ENCODE measurements at regions not wholly inside any gene's neighbourhood (a gene's known extent, or its start where the extent isn't known, plus 50 kb on each side); places are given as distances from the start of the nearest gene placed in this dataset.
"Not testable (repeated sequence)": the region's sequence is repeated elsewhere in the genome, so short reads cannot be mapped to it uniquely, and the experiment has no call there.

DNA sequence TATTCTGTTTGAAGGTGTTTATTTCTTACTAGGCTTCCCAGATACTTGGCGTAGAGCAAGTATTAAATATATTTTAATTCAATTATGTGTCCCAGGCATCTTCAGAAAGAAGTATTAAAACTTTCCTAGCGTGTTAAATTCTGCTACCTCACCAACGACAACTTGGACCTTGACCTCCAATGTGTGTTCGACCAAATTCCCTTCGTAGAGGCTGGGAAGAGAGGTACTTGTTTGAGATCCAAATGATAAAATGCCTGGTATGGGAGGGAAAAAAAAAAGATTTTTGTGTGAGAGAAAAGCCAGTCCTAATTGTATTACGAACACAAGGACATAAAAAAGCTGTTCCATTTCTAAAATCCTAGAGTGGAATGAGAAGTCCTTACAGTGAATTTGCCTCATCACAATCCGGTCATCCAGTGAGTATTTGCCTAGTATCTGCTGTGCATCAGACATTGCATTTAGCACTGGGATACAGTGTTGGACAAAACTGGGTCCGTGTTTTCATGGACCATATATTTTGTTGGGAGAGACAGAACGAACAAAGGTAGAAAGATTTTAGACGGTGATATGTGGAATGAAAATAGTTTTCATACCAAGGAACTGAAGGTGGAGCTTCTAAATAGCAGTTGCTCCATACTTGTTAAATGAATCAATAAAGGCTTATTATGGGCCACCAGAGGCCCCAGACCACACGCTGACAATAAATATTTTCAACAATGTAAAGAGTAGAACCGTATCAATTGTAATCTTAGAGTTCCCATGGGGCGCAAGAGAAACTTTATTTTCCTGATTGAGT, 103.1 kb downstream of the KIF4B start:
- DNase-seq (ENCODE audit: low spot score): peak; percentile 51

DNA sequence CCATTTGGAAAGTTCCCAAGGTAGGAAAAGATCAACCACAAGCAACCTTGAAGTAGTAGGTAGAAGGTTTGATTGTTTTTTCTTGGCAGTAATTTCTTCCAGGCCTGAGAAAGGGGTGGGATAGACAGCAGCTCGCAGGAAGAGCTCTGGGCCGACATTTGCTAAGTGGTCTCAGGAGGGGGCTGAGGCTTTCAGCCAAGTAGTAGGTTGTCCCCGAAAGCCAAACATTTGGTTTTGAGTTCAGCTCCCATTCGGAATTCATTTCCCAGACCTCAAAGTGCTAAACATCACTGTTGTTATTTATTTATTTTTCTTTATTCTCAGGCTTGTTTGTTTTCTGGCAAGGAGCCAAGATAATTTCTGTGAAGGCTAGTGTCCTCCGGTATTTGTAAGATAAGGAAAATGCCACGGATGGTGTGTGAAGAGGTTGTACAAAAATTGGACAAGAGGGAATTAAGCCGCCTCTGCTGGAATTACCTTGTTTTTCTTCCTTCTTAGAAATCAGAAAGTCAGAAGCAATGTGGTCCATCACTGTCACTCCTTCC, 112.1 kb downstream of the KIF4B start:
- DNase-seq (ENCODE audit: low spot score): no peak

DNA sequence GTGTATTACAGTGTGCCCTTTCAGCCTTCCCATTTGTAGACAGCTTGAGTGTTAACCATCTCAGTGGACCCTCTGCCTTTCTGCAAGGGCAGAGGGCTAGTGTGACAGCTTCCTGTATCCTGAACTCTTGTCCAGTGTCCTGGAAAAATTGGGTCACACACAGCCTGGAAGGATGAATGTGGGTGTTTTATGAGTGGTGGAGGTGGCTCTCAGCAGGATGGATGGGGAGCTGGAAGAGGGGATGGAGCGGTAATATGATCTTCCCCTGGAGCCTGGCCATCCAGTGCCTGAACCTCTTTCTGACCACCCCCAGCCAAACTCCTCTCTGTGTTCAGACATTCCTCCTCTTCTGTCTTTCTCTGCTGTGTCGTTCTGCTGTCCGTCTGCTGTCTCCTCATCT, 113.0 kb downstream of the KIF4B start:
- DNase-seq (ENCODE audit: low spot score): no peak

DNA sequence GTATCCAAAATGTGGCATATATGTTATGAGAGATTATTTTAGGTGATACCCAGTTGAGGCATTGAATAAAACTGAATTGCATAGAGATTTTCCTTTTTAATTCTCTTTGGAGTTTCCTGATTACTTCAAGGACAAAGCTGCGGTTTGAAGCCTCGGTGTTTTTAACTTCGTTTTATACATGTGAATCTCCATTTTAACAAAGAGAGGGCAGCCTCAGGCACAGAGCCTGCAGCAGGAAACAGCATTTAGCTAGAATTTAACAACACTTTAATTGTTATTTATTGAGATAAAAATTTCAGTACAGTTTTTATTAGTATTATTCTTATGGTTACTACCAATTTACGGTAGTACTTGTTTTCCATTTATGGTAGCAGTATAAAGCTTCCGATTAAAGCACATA, 114.0 kb downstream of the KIF4B start:
- no peak for DNase-seq (ENCODE audit: low spot score)

DNA sequence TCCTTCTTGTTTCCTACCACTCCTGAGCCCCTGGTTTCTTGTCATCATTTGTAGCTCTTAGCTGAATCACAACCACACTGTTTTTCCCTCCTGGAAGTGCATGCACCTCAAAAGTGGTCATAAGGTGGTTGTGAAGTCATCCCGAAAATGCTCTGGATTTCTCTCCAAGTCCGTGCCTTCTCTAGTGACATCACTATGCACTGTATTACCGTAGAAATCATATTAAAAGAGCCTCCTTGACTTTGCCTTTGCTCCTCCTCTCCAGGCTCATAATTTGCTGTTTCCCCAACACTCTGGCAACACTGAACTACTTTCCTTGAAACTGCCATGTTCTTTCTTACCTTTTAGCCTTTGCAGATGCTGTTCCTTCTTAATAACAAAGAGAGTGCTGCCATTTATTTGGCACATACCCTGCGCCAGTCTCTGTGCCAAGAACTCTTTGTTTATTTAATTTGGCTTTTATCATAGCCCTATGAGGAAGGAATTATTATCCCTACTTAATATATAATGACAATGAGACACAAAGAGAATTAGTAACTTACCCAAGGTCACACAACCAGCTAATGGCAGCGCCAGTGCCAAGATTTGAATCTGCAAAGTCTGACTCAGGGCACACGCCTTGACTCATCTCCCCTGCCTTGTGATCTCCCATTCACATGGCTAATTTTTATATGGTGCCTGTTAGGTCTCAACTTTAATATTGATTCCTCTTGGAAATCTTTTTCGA, 115.4 kb downstream of the KIF4B start:
- no peak for DNase-seq (ENCODE audit: low spot score)

DNA sequence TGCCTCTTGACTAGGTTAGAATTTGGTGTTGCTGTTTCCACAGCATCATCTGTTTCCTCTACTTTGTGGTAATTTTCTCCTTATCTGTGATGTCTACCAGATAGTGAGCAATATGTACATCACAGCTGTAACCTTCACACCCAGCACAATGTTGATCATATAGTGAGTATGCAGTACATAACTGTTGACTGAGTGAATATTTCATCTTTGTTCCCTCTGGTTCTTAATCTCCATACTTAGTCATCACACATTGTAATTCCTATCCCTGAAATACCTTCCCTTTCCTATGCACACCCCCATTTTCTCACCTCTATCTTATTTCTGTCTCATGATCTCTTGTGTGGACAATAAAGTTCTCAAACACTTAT, 115.9 kb downstream of the KIF4B start:
- DNase-seq (ENCODE audit: low spot score): no peak

DNA sequence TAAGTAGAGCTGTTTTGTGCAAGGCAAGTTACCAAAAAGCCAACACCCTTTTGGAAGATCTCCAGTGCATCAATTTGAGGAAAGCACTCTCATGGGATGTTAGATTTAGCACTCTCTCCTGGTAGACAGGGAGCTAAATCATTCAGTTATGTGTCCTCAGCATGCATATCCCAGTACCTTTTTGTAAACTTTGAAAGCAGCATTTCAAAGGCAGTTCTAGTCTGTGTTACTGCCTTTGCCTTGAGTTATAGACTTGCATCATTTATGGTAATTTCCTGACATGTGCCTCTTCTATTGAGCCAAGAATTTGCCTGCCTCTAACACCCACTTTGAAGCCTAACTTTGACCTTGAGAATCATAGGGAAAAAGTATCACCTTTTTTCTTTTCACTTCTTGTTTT, 120.6 kb downstream of the KIF4B start:
- no peak for DNase-seq (ENCODE audit: low spot score)

DNA sequence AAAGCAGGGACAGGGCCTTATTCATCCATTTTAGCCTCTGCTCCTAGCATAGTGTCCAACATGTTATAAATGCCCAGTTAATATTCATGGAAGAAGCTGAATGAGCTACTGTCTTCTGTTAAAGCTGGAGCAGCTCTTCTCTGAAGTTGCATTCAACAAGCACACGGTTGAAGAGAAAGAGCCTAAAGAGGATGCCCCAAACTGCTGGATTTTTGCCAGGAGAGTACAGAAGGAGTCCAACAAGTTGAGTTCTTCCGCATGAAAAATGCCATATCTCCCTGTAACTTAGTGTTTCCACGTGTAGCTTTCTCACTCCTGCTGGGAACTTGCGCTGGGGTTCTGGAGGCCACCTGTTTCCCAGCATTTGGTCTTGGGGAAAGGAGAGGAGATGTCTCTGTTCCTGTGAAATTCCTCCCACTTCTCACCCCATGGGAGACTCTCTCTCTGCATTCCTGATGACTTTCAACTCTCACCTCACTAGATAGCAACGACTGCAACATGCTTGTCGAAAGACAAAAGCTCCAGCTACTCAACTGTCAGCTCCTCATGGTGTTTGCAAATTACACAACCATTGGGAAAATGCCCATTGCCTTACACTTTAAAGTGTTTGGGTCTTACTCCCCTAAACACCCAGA, 122.8 kb downstream of the KIF4B start:
- DNase-seq (ENCODE audit: low spot score): no peak

DNA sequence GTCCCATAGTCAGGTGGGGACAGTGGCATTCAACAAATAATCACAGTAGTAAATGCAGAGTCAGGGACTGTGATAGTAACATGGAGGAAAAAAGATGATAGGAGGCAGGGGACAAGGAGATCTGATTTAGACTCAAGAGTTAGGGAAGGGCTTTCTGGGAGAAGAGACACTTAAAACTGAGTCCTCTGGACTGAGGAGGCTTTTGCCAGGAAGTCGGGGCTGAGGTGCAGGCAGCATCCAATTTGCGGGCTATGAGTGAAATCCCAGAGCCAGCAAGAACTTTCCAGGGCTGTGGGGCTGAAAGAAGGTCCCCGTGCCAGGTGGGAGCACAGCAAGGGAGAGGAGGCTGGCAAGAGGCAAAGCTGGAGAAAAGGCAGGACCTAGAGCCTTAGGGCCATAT, 124.1 kb downstream of the KIF4B start:
- DNase-seq (ENCODE audit: low spot score): no peak

DNA sequence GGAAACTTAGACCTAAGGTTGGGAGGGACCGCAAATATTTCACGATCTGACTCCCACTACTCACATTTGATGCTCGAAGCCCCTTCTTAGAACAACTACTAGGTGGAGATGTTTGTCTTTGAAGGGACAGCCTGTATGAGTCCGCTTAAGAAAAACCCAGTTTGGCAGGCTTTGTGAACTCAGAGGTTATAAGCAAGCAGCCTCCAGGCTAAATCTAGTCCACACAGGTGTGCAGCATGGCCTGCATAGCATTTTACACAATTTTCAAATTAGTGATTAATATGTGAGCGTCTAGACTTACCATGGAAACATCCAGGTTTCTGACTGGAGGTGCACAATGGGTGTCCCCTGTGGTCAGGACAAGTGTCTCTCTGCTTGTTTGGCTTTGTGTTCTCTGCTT, 127.1 kb downstream of the KIF4B start:
- no peak for DNase-seq (ENCODE audit: low spot score)

DNA sequence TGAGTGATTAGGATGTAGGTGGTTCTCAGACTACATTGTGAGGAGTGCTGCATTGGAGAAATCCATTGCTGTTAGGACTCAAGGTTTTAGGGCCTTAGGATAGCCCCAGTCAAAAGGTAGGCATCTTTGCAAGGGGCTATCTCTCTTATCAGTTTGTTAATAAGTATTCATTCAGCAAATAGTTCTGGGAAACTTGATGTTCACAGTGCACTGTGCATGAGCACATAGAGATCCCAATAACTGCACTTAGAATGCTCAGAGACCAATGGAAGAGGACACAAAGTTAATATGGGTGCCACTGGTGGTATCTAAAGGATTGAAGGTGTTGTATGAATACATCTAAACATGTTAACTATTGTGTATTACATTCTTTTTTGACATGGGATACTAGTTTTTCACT, 131.4 kb downstream of the KIF4B start:
- DNase-seq (ENCODE audit: low spot score): no peak

DNA sequence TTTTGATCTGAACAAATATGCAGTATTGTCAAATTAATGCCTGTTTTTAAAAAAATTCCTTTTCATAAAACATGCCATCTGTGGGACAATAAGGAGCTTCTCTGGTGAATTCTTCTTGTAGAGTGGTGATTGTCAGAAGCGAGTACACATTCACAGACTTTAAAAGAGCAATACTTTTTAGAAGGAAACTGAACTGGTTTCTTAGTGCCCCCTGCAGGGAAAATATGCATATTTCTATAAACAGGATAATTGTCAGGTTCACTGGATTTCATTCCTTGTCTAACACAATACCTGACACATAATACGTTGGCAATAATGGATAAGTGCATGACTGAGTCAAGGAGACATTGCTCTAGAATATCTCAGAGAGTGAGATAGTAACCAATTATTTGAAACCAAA, 133.7 kb downstream of the KIF4B start:
- no peak for DNase-seq (ENCODE audit: low spot score)

DNA sequence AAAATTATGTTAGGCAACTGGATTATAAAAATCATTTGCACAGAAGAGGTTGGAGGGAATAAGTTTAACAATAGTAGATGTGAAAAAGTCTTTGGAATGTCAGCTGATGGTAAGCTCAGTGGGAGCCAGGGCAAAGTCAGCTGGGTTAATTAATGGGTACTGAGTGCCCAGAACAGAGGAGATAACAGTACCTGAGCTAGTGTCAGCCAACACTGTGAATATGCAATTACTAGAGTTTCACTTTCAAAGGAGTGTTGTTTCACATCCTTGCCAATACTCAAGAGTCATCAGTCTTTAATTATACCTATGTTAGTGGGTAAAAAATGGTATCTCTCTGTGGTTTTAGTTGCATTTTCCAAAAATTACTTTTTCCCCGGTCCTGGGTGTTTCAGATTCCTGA, 135.1 kb downstream of the KIF4B start:
- no peak for DNase-seq (ENCODE audit: low spot score)

DNA sequence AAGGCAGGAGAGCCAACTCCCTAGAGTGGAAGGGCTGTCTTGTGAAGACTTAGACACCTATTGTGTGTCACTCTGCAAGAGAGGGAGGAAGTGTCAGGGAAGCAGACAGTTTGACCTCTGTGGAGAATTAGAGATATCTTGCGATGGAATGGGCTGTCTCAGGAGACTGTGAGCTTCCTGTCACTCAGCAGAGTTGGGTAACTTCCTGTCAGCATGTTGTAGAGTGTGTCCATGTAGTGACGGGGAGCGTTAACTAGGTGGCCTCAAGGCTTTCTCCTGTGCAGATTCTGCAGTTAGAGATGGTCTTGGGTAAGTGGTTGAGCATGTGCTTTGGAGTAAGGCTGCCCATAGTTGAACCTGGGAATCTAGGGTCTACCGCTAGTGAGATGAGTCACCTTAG, 136.5 kb downstream of the KIF4B start:
- no peak for DNase-seq (ENCODE audit: low spot score)

DNA sequence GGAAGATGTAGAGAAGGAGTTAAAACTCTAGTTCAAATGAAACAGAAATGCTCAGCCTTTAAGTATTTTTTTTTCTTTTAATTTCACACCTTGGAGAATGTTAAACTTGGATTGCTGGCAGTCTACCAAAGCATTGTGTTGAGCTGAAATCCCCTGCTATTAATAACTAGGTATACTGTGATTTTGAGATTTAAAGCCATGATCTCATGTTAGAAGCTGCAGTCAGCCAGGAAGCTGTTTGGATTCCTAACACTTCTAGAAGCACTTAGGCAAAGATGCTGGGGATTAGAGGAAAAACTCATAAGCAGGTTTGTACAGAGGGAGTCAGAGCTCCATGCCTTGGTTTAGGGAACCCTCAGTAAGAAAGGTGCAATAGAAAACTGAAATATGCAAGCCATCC, 141.4 kb downstream of the KIF4B start:
- DNase-seq (ENCODE audit: low spot score): no peak

DNA sequence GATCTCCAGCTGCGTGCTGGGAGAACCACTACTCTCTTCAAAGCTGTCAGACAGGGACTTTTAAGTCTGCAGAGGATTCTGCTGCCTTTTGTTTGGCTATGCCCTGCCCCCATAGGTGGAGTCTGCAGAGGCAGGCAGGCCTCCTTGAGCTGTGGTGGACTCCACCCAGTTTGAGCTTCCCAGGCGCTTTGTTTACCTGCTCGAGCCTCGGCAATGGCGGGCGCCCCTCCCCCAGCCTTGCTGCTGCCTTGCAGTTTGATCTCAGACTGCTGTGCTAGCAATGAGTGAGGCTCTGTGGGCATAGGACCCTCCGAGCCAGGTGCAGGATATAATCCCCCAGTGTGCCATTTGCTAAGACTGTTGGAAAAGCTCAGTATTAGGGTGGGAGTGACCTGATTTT, 149.5 kb downstream of the KIF4B start:
- DNase-seq (ENCODE audit: low spot score): not testable (repeated sequence)

DNA sequence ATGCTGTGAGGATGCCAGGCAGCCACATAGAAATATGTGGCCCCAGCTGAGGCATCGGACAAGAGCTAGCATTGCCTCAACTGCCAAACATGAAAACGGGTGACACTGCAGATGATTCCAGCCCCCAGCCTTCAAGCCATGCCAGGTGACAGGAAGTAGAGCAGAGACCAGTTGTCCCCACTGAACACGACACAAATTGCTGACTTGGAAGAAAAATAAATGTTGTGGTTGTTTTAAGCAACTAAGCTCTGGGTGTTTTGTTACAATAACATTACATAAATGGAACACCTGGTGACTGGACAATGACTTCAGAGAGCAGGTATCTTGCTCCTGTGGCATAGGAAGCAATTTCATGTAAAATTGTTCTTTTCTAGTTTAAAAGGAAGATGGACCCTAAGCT, 154.2 kb downstream of the KIF4B start:
- no peak for DNase-seq (ENCODE audit: low spot score)

DNA sequence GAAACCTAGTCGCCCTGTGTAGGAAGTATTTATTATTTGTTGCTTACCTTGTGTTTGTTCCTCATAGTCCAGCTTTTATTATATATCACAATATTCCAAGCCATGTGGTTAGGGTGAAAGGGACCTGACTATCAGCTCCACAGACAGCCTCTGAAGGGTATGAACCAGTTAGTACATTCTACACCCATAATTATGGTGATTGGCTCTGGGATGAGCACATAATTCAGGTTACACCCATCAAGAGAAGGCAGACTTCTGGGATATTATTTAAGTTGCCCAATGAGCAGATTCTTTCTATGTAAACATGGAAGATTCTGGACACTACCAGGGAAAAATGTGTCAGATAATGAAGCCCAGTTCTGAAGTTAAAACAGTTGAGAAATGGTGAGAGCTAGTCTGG, 168.0 kb downstream of the KIF4B start:
- no peak for DNase-seq (ENCODE audit: low spot score)

DNA sequence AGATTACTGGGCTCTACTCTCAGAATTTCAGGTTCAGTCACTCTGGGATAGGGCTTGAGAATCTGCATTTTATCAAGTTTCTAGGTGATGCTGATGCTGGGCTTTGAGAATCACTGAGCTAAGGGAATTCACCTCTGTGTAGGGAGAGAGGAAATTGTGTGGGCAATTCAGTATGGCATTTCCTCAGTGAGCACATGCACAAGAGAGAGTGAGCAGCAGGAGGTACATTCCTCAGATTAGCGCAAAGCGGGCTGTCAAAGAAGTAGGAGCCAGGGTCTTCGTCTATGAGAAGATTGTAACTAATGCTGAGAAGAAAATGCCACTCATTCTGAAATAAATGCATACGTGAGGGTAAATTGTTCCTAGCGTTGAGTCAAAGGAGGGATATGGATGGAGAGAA, 175.9 kb downstream of the KIF4B start:
- no peak for DNase-seq (ENCODE audit: low spot score)

DNA sequence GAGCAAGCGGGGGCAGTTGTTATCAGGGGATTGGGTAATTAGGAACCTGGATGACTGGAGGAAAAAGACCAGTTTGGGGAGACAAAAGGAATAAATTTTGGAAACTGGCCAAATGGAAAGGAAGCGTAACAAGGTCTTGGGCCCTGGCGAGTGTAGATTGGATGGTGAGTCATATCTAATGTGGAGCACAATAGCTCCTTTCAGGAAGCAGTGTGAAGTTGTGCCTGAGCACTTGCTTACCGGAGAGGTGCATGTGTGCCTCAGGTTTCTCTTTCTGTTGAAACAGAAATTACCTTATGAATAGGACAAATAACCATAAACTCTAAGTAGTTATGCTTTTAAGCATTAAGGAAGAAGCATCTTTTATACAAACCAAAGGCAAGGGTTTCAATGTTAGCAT, 176.4 kb downstream of the KIF4B start:
- DNase-seq (ENCODE audit: low spot score): no peak

DNA sequence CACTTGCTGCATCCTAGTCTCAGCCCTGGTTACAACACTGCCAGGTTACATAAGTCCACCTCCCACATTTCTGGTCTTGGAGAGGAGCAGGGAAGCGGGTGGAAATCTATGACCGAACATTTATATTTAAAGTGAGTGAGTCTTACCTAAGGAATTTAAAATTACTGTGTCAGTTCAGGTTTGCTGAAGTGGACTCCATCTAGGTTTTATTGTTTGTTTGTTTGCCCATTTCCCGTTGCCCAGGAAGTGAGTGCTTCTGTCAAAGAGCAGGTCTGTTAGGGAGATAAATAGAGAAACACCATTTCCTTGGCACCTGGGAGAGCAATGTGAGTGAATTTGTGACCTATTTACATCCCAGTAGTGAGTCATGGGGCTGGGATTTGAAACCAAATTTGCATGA, 179.5 kb downstream of the KIF4B start:
- no peak for DNase-seq (ENCODE audit: low spot score)

DNA sequence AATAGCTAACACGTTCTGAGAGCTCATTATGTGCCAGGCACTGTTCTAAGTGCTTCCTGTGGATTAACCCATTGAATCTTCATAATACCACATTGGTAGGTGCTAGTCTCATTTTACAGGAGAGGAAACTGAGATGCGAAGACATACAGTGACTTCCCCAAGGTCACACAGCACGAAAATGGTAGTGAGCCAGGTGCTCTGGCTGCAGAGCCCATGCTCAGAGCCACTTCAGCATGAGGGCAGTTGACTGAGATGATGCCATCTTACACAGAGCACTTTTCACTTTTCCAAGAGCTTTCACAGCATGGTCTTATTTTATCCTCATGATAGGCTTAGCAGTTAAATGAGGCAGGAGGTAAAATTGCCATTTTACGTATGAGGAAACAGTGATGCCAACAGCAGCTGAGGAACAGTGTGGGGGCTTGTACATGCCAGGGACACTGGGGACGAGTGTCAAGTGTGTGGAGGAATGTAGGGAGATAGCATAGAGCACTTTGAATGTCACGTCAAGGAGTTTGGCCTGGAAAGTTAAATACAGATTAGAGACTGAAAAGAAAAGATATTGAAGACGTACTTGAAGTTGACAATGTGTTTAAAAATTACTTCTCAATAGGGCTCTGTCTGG, 180.0 kb downstream of the KIF4B start:
- DNase-seq (ENCODE audit: low spot score): no peak

DNA sequence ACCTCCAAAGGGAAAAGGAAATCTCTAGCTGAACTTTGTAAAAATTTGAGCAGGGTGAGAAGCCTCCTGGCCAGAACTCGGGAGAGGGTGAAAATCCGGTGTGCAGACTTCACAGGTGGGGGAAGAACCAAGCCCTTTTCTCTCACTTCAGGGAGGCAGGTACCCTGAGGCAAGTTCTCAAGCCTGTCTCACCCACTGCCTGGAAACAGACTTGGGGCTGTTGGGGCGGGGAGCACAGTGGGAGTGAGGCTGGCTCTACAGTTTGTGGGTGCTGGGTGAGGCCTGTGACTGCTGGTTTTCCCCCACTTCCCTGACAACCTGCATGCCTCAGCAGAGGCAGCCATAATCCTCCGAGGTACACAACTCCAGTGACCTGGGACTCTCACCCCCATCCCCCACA, 187.1 kb downstream of the KIF4B start:
- DNase-seq (ENCODE audit: low spot score): no peak
